ENCODE measurements at regions not wholly inside any gene's neighbourhood (a gene's known extent, or its start where the extent isn't known, plus 50 kb on each side); places are given as distances from the start of the nearest gene placed in this dataset.

GRCh38 chr9:89655990-89656657 lies 51.3 kb downstream of the GADD45G start:
- DNase-seq = no peak

DNA sequence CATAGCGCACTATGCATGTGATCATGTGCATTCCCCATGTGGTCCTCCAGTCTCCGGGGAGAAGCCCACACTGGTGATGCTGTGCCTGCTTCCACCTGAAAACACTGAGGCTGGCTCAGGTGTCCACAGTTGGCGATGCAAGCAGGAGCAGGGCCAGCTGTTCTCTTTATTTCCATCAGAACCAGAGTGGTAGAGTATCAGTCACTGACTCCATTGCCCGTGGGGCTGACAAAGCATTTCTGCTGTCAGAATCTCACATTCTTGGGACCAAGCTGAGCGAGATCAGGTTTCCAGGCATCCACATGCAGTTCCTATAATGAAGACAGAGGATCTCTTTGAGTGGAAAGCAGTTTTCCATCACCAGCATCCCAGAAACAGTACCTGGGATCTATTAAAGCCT lies 52.5 kb downstream of the GADD45G start:
- DNase-seq = no peak

DNA sequence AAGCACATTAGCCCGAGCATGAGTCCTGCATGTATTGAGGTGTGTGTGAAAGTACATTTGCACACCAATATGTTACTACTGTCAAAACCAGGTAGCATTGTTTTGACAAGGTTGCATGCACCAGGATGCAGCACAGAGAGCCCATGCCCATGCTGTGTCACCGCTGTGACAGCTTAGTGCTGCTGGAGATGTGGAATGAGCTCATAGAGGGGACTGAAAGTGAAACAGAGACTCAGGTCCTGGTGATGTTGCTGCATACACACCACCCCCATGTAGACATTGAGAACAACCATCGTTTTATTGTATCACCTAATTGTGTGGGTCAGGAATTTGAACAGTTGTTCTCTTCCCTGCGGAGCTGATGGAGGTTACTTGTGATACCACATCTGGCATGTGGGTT lies 53.0 kb downstream of the GADD45G start:
- DNase-seq = no peak

GRCh38 chr9:89658401-89658800 lies 53.6 kb downstream of the GADD45G start:
- DNase-seq = no peak

DNA sequence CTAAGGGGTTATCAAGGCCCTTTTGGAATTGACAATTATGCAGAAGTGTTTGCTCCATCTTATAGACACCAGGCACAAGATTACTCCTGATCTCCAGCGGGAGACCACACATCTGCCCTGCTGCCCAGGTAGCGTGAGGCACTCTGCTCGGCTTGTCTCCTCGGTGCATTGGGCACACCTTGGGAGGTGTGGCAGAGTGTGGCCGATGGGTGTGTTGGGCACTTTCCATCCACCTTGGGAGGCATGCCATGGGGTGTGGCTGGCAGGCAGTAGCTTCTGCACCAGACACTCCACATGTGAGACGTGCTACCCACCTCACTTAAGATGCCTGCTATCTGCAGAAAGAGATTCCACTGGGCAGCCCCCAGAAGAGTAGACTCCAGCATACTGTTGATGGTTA lies 54.1 kb downstream of the GADD45G start:
- no peak for DNase-seq

GRCh38 chr9:89659473-89659872 lies 54.7 kb downstream of the GADD45G start:
- DNase-seq = no peak

DNA sequence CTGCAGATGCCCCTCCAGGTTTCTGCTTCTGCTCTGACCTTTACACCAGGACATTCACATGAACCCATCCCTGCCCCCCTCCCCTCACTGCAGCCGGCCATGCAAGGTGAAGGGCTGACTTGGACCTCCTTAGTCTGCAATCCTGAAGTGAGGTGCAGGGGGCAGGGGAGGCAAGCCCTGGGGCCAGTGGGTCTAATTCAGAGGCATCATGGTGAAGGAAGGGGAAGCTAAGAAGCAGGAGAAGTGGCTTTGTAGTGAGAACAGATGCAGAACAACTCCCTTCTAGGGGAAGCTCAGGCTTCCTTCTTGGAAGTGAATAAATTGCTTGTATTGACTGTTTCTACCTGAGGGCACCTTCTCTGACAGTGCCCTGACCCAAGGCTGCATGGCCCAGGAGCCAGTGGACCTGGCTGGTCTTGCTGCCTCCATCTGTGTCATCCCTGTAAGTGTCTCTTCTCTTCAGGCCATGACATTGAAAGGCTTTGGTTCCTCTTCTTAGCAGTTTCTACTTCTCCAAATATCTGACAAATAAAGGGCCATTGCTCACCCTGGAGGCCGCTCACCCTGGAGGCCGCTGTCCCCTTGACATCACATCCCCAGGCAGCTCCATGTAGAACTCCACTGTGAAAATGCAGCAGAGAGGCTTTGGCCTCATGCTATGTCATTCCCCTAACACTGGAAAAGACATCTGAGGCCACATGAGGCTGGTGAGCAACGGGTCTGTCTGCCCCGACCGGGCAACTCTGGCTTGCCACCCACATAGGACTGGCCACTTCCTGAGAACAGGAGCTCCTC lies 55.3 kb downstream of the GADD45G start:
- DNase-seq = no peak

DNA sequence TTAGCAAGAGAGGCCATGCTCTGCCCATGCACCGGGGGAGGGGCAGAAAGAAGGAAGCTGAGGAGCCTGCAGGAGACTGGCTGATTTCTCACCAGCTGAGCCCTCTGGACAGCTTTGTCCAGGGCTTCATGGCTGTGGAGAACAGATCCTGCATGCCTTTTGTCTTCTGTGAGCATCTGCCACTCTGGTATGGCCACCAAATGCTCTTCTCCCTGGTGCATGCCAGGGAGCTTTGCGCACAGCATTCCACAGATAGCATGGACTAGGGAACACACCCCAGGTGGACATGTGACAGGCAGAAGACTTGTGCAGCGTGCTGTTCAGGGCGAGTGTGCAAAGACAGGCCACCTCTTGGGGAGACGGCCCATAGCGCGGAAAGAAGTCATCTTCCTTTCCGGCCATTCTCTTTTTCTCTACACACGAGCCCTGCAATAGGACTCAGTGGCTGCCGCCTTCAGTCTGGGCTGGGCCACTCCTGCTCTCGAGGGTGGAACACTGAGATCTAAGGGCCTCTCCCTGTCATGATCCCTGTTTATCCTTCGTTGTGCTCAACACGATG lies 56.7 kb downstream of the GADD45G start:
- DNase-seq = no peak

- DNase-seq = no peak
These were observed 57.3 kb downstream of the GADD45G start for GRCh38 chr9:89661956-89662717.

DNA sequence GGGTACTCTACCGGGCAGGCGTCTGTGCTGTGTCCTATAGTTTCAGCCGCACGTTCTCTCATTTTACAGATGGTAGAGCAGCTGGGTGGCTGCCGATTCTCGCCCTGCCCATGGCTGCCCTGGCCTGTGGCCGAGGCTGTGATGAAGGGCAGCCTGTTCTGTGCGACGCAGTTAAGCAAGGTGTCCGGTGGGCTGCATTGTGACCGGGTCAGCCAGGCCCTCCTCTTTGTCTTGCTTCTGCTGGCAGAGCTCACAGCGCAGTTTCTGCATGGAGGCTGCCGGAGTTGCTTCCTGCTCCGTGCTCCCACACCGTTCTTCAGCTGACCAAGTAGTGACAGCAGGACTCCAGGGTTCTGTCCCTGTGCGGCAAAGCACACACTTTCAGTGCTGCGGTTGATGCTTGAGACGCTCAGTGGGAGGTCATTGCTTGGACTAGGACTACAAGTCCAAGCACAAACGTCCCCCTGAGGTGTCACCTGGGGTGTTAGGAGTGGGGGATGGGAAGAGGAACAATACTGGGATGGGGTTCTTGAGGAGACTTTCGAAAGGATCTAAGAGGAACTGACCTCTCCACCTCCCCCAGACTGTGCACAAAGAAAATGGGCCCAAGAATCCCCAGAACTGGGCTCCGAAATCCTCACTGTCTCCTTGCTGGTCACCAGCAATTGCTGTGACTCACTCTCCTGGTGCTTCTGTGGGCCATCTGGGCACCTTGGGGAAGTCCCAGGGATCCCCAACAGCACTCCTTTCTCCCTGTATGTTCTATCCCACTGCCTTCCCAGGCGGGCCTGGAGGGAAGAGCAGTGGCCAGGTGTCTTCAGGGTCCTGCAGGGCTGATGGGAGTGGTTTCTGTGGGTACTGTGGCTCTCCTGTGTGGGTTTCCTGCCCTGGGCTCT lies 58.2 kb downstream of the GADD45G start:
- DNase-seq = no peak

- DNase-seq = no peak
These were observed 58.8 kb downstream of the GADD45G start for GRCh38 chr9:89663614-89663970.

GRCh38 chr9:89664010-89664409 lies 59.2 kb downstream of the GADD45G start:
- DNase-seq = no peak

- DNase-seq = no peak
These were observed 60.1 kb downstream of the GADD45G start for GRCh38 chr9:89664896-89665329.

GRCh38 chr9:89666364-89666763 lies 61.6 kb downstream of the GADD45G start:
- no peak for DNase-seq

DNA sequence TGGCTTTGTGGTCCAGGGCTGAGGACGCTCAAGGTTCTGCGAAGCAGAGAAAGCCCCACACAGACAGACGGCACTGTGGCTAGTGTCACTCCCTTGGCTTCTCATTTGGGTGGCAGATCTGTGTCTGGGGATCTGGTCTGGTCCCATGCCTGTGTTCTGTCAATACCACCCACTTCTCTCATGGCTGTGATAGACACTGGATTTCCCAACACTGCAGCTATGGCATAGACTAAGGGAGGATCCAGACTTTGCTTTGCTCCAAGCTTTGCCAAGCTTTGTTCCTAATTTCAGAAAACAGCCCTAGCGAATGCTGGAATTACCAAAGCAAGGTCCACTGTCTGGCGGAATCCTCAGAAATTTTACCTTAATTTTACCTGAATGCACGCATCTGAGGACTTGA lies 62.1 kb downstream of the GADD45G start:
- DNase-seq = no peak

DNA sequence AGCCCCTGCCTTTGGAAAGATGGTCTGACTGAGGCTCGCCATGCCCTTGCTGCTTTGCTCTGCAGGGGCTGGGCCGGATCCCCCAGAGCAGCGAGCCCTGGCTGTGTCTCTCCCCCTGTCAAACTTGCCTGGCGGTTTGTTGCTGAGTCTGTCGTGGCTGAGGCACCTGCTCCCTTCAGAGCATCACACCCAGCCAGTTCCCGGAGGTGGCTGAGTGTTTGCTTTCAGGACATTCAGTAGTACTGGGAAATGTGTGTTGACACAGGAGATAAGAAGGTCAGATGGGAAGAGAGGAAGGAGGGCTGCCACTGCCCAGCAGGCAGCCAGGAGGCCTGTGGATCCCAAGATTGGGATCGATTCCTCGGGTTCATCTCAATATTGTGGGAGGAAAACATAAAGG lies 62.9 kb downstream of the GADD45G start:
- no peak for DNase-seq

GRCh38 chr9:89668216-89668865 lies 63.5 kb downstream of the GADD45G start:
- DNase-seq = no peak

DNA sequence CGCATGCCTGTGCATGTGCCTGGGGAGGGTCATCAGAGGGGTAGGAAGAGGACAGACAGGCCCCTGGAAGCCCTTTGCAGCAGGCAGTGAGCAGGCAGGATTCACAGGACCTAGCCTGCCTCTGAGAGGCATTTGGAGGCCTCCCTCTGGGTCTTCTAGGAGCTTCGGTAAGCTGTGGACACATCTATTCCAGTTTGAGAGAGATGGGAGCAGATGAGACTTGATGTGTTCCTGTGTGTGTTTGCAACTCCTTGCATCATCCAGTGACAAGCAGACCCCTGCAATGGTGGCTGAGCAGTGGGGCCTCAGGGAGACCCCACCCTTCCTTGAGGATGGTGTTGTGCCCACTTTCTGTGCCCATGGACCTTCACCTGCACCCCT lies 64.0 kb downstream of the GADD45G start:
- DNase-seq = no peak

GRCh38 chr9:89669361-89669842 lies 64.6 kb downstream of the GADD45G start:
- DNase-seq = no peak

DNA sequence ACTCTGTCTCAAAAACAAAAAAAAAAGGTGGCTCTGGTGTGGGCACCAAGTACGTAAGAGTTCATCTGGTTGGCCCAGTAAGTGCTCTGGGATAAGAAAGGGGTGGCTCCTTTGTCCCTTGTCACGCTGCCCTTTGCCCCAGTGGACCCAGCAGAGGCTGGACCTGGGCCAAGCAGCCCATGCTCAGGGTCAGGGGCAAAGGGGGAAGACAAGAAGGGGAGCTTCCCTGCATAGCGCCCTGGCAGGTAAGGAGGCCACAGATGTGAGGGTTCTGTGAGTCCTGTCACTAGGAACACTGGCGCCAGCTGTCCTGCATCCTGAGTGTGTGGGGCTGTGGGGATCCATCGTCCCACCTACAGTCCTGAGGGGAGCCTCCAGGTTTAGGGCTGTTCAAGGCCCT lies 65.3 kb downstream of the GADD45G start:
- no peak for DNase-seq

DNA sequence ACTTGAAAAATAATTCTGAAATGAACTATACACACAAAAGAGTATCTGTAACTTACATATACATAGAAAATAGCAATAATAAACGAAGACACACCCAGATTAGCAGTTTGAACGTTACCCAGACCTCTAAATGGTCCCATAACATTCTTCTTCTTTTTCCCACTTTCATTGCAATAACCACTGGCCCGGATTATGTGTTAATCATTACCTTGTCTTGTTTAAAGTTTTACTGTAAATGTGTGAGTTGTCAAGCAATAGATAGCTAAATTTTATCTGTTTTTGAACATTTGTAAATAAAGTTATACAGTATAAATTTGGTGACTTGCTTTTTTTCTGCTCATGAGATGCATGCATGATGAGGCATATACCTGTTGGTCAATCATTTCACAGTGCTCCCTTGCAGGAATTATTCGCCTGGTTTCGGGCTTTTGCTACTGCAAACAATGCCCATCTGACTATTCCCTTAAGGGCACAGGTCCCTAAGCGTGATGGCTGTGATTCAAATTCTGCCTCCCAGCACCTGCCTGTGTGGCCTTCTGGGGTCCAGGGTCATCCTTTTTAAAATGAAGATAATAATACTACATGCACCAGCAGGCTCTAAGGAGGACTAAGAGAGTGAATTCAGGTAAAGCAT lies 66.1 kb downstream of the GADD45G start:
- DNase-seq = no peak
